ENCODE measurements at regions not wholly inside any gene's neighbourhood (a gene's known extent, or its start where the extent isn't known, plus 50 kb on each side); places are given as distances from the start of the nearest gene placed in this dataset.
A peak's percentile ranks its signal among the peaks of the same experiment; 100 is the strongest.

GRCh38 chr9:91040371-91041215 lies 239.0 kb downstream of the SYK start:
- no peak for DNase-seq (ENCODE audit: low spot score)

- DNase-seq (ENCODE audit: low spot score): no peak
Measured at GRCh38 chr9:91042024-91042423, 240.4 kb downstream of the SYK start.

GRCh38 chr9:91042541-91042940 lies 240.9 kb downstream of the SYK start:
- no peak for DNase-seq (ENCODE audit: low spot score)

GRCh38 chr9:91043056-91043810 lies 241.6 kb downstream of the SYK start:
- DNase-seq (ENCODE audit: low spot score): no peak

GRCh38 chr9:91043811-91044175 lies 242.2 kb downstream of the SYK start:
- DNase-seq (ENCODE audit: low spot score): no peak

GRCh38 chr9:91044354-91044753 lies 242.7 kb downstream of the SYK start:
- no peak for DNase-seq (ENCODE audit: low spot score)

- DNase-seq (ENCODE audit: low spot score): no peak
Measured at GRCh38 chr9:91045041-91045440, 243.4 kb downstream of the SYK start.

- no peak for DNase-seq (ENCODE audit: low spot score)
Measured at GRCh38 chr9:91047529-91047928, 245.9 kb downstream of the SYK start.

- no peak for DNase-seq (ENCODE audit: low spot score)
Measured at GRCh38 chr9:91047993-91048607, 246.5 kb downstream of the SYK start.

GRCh38 chr9:91048749-91049148 lies 247.1 kb downstream of the SYK start:
- DNase-seq (ENCODE audit: low spot score): no peak

- no peak for DNase-seq (ENCODE audit: low spot score)
Measured at GRCh38 chr9:91053824-91054223, 252.2 kb downstream of the SYK start.

GRCh38 chr9:91055845-91056244 lies 254.2 kb downstream of the SYK start:
- DNase-seq (ENCODE audit: low spot score): no peak

- DNase-seq (ENCODE audit: low spot score): no peak
Measured at GRCh38 chr9:91056486-91056885, 254.9 kb downstream of the SYK start.

- no peak for DNase-seq (ENCODE audit: low spot score)
Measured at GRCh38 chr9:91056917-91057316, 255.3 kb downstream of the SYK start.

GRCh38 chr9:91059713-91060112 lies 258.1 kb downstream of the SYK start:
- DNase-seq (ENCODE audit: low spot score): no peak

GRCh38 chr9:91060520-91061343 lies 259.1 kb downstream of the SYK start:
- peak; percentile 47 for DNase-seq (ENCODE audit: low spot score)

GRCh38 chr9:91061506-91061905 lies 259.9 kb downstream of the SYK start:
- no peak for DNase-seq (ENCODE audit: low spot score)

- DNase-seq (ENCODE audit: low spot score): no peak
Measured at GRCh38 chr9:91062281-91062680, 260.7 kb downstream of the SYK start.

- no peak for DNase-seq (ENCODE audit: low spot score)
Measured at GRCh38 chr9:91063471-91063870, 261.9 kb downstream of the SYK start.

GRCh38 chr9:91065231-91066041 lies 263.8 kb downstream of the SYK start:
- DNase-seq (ENCODE audit: low spot score): no peak

- no peak for DNase-seq (ENCODE audit: low spot score)
Measured at GRCh38 chr9:91066042-91066415, 264.4 kb downstream of the SYK start.

Measured in HuH-7.5 (cell line).